Caco-2 (cell line): ENCODE measurements at regions not wholly inside any gene's neighbourhood (a gene's known extent, or its start where the extent isn't known, plus 50 kb on each side); places are given as distances from the start of the nearest gene placed in this dataset.
"Not testable (repeated sequence)": the region's sequence is repeated elsewhere in the genome, so short reads cannot be mapped to it uniquely, and the experiment has no call there.

Source experiments
- BruUV-seq: library from RNA; stranded (reverse); fragments of 400-500 nt; replicated peaks from 2 replicates; lab custom pipeline; 2021; lab: Mats Ljungman, UMichigan
- CTCF ChIA-PET: fragments of 300-600 bp; sonication (Branson Sonifier 250); formaldehyde crosslinking; loops from one replicate; lab custom pipeline; 2022; ENCODE audit warnings: antibody characterized with exemption; lab: Charles Lee
- POLR2A ChIA-PET: fragments of 300-600 bp; sonication (Branson Sonifier 250); formaldehyde crosslinking; loops from one replicate; lab custom pipeline; 2022; ENCODE audit warnings: antibody characterized with exemption; lab: Charles Lee
- DNase-seq, 2 experiments: peaks; one replicate each; pipeline versions ENCODE4 v3.0.0 to v3.0.0-alpha.2; 2020 to 2022
- H3K27me3 ChIP-seq: replicated peaks from 2 replicates; pipeline ENCODE4 v1.6.0; 2011; ENCODE audit warnings: low read length; ENCODE audit not compliant: control insufficient read depth, insufficient read depth
- H3K36me3 ChIP-seq: 2 replicates; pipeline ENCODE4 v1.5.1; 2011; ENCODE audit warnings: low read length; ENCODE audit not compliant: control insufficient read depth, insufficient read depth
- H3K4me1 ChIP-seq: fragments of 250-450 bp; sonication (Bioruptor Pico); 2 replicates; pipeline ENCODE4 v1.5.1; 2020; ENCODE audit warnings: mild to moderate bottlenecking
- H3K4me3 ChIP-seq: 2 replicates; pipeline ENCODE4 v1.5.1; 2011; ENCODE audit warnings: low read depth, mild to moderate bottlenecking, control low read depth, low read length
- H3K9me3 ChIP-seq: fragments of 250-450 bp; sonication (Bioruptor Pico); 2 replicates; pipeline ENCODE4 v1.5.1; 2020; ENCODE audit warnings: mild to moderate bottlenecking, moderate library complexity
- H3K27ac Mint-ChIP-seq: one replicate; pipeline ENCODE4 v1.8.0; 2022; ENCODE audit warnings: mixed read lengths; ENCODE audit not compliant: unreplicated experiment
- H3K27me3 Mint-ChIP-seq: one replicate; pipeline ENCODE4 v1.8.0; 2022; ENCODE audit warnings: mixed read lengths; ENCODE audit not compliant: insufficient read depth, unreplicated experiment
- H3K36me3 Mint-ChIP-seq: one replicate; pipeline ENCODE4 v1.8.0; 2022; ENCODE audit warnings: mild to moderate bottlenecking, mixed read lengths; ENCODE audit not compliant: insufficient read depth, unreplicated experiment
- H3K4me1 Mint-ChIP-seq: one replicate; pipeline ENCODE4 v1.8.0; 2022; ENCODE audit warnings: low read depth, mixed read lengths; ENCODE audit not compliant: unreplicated experiment
- H3K4me3 Mint-ChIP-seq: one replicate; pipeline ENCODE4 v1.8.0; 2022; ENCODE audit warnings: mild to moderate bottlenecking, moderate library complexity, mixed read lengths; ENCODE audit not compliant: unreplicated experiment
- H3K9me3 Mint-ChIP-seq: one replicate; pipeline ENCODE4 v1.8.0; 2022; ENCODE audit warnings: mixed read lengths; ENCODE audit not compliant: unreplicated experiment
- intact Hi-C: fragments of 100-400 bp; cut with micrococcal nuclease; formaldehyde crosslinking; loops from one replicate; pipeline ENCODE4 v1.10.0; 2022; ENCODE audit not compliant: unreplicated experiment
- TF ChIP-seq, protein P1 (sequence below), 2 experiments: fragments of 200-600 bp in 1 of 2; IDR thresholded peaks; 1 replicate in 1 of 2; 2 replicates in 1 of 2; pipeline versions ENCODE4 v1.5.1 to v1.8.0; 2011 to 2022; ENCODE audit warnings: antibody characterized with exemption in 1 of 2, control low read depth in 1 of 2, inconsistent platforms in 1 of 2, low read depth in 1 of 2, low read length in 1 of 2, mild to moderate bottlenecking in 1 of 2, moderate library complexity in 1 of 2; ENCODE audit not compliant: insufficient read depth in 1 of 2, severe bottlenecking in 1 of 2, unreplicated experiment in 1 of 2

DNA sequence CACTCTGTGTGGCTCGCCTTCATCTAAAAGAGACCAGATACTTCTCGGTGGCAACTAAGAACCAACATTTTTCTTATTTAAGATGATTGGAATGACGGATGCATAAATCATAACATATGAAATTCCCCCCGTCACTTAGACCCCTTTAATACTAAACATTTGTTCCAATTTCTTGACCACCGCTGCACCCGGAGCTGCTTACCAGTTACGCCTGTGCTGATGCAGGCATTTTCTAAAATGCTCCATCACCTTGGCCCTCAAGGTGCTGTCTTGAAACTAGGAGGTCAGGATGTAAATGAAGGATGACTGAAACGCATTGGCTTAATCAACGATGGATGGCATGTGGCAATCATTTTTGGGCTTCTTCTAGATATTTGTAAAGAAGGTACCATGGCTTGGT lies 130.0 kb downstream of the CPZ start:
- Histone ChIP-seq H3K27me3 (no peaks in the 10 kb centered on the region), H3K4me3 (no peak overlapping the region), H3K9me3 (no peaks in the 10 kb centered on the region), H3K4me1 (no peaks in the 10 kb centered on the region), H3K36me3 (no peaks in the 10 kb centered on the region)
- Mint-ChIP-seq H3K27ac (no peak overlapping the region), H3K9me3 (peaks cover under 1% of the 10 kb centered on the region), H3K36me3 (no peaks in the 10 kb centered on the region), H3K4me3 (no peak overlapping the region), H3K4me1 (peaks cover 7% of the 10 kb centered on the region), H3K27me3 (peaks cover 3% of the 10 kb centered on the region)
- BruUV-seq: no TSS peak
- intact Hi-C loops: no loop called here
- TF ChIP-seq, protein P1, sequence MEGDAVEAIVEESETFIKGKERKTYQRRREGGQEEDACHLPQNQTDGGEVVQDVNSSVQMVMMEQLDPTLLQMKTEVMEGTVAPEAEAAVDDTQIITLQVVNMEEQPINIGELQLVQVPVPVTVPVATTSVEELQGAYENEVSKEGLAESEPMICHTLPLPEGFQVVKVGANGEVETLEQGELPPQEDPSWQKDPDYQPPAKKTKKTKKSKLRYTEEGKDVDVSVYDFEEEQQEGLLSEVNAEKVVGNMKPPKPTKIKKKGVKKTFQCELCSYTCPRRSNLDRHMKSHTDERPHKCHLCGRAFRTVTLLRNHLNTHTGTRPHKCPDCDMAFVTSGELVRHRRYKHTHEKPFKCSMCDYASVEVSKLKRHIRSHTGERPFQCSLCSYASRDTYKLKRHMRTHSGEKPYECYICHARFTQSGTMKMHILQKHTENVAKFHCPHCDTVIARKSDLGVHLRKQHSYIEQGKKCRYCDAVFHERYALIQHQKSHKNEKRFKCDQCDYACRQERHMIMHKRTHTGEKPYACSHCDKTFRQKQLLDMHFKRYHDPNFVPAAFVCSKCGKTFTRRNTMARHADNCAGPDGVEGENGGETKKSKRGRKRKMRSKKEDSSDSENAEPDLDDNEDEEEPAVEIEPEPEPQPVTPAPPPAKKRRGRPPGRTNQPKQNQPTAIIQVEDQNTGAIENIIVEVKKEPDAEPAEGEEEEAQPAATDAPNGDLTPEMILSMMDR (IDR thresholded peaks at IDR 0.05; ENCODE audit: insufficient read depth in 1 of 2, low read depth in 1 of 2, low read length in 1 of 2, severe bottlenecking in 1 of 2, unreplicated experiment in 1 of 2): no peak
- ChIA-PET CTCF (no interaction called here), POLR2A (no interaction called here)
- DNase-seq: no peak

DNA sequence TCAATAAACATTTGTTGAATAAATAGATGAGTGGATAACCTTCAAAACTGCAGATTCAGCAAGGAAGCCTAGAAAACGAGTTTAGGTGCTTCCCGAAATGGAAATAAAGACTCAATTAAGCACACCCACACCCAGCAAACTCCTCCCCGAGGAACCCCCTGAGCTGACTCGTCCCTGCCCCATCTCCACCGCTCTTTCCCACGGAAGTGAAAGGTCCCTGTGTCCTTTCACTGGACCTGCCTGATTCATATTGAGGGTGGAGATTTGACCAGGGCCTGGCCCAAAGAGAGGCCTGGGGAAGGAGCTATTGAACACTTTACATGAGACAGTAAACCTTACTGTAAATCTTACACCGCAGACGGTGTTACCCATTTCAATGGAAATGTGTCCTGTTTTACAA lies 129.1 kb downstream of the CPZ start:
- Histone ChIP-seq H3K9me3 (no peaks in the 10 kb centered on the region), H3K27me3 (no peaks in the 10 kb centered on the region), H3K4me3 (no peak overlapping the region), H3K4me1 (no peaks in the 10 kb centered on the region), H3K36me3 (no peaks in the 10 kb centered on the region)
- no peak for DNase-seq
- intact Hi-C loops: no loop called here
- Mint-ChIP-seq H3K27me3 (peaks cover 6% of the 10 kb centered on the region), H3K27ac (no peak overlapping the region), H3K36me3 (no peaks in the 10 kb centered on the region), H3K9me3 (peaks cover 7% of the 10 kb centered on the region), H3K4me1 (peaks cover 7% of the 10 kb centered on the region), H3K4me3 (no peak overlapping the region)
- TF ChIP-seq, protein P1 (IDR thresholded peaks at IDR 0.05; ENCODE audit: insufficient read depth in 1 of 2, low read depth in 1 of 2, low read length in 1 of 2, severe bottlenecking in 1 of 2, unreplicated experiment in 1 of 2): no peak
- POLR2A ChIA-PET: no interaction called here
- BruUV-seq: no TSS peak
- CTCF ChIA-PET: no interaction called here

DNA sequence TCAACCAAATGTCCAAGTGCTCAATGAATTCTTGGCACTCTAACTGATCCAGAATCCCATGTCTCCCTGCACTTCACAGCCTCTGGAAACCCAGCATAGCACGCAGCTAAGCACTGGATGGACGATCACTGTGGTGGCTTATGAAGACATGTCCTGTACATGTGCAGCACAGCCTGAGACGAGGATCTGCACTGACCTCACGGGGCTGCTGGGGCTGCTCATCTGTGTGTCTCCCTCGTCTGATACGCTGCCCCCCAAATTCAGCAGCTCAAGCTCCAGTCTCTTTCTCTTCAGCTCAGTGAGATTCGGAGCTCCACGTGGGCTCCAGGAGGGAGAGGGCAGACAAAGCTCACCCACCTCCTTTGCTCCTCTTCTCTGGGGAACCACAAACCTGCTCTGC lies 126.9 kb downstream of the CPZ start:
- Mint-ChIP-seq H3K27ac (no peak overlapping the region), H3K9me3 (peaks cover 7% of the 10 kb centered on the region), H3K4me3 (no peak overlapping the region), H3K27me3 (peaks cover 6% of the 10 kb centered on the region), H3K4me1 (peaks cover 7% of the 10 kb centered on the region), H3K36me3 (no peaks in the 10 kb centered on the region)
- Histone ChIP-seq H3K4me3 (no peak overlapping the region), H3K27me3 (no peaks in the 10 kb centered on the region), H3K4me1 (no peaks in the 10 kb centered on the region), H3K36me3 (no peaks in the 10 kb centered on the region), H3K9me3 (peaks cover 10% of the 10 kb centered on the region)
- ChIA-PET POLR2A (no interaction called here), CTCF (no interaction called here)
- intact Hi-C loops: no loop called here
- no TSS peak for BruUV-seq
- TF ChIP-seq, protein P1 (IDR thresholded peaks at IDR 0.05; ENCODE audit: insufficient read depth in 1 of 2, low read depth in 1 of 2, low read length in 1 of 2, severe bottlenecking in 1 of 2, unreplicated experiment in 1 of 2): no peak
- peak in 1 of 2 experiments; percentile 30 for DNase-seq

DNA sequence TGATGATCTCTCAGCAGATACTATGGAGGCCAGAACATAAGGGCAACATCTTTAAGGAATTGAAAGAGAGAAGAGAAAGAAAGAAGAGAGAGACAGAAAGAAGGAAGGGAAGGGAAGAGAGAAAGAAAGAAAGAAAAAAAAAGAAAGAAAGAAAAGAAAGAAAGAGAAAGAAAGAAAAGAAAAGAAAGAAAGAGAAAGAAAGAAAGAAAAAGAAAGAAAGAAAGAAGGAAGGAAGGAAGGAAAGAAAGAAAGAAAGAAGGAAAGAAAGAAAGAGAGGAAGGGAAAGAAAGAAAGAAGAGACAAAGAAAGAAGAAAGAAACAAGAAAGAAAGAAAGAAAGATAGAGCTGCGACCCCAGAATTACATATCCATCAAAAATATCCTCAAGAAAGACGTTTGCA lies 124.9 kb downstream of the CPZ start:
- DNase-seq, CTCF ChIA-PET, H3K36me3 Mint-ChIP-seq, BruUV-seq, H3K4me3 ChIP-seq, H3K36me3 ChIP-seq, intact Hi-C loops, H3K4me3 Mint-ChIP-seq, H3K27me3 ChIP-seq, H3K27me3 Mint-ChIP-seq, H3K27ac Mint-ChIP-seq, POLR2A ChIA-PET, H3K4me1 Mint-ChIP-seq, H3K4me1 ChIP-seq: not testable (repeated sequence)
- H3K9me3 ChIP-seq: peaks cover 16% of the 10 kb centered on the region
- peaks cover 19% of the 10 kb centered on the region for H3K9me3 Mint-ChIP-seq
